ENCODE measurements at regions not wholly inside any gene's neighbourhood (a gene's known extent, or its start where the extent isn't known, plus 50 kb on each side); places are given as distances from the start of the nearest gene placed in this dataset.
"Not testable (repeated sequence)": the region's sequence is repeated elsewhere in the genome, so short reads cannot be mapped to it uniquely, and the experiment has no call there.

DNA sequence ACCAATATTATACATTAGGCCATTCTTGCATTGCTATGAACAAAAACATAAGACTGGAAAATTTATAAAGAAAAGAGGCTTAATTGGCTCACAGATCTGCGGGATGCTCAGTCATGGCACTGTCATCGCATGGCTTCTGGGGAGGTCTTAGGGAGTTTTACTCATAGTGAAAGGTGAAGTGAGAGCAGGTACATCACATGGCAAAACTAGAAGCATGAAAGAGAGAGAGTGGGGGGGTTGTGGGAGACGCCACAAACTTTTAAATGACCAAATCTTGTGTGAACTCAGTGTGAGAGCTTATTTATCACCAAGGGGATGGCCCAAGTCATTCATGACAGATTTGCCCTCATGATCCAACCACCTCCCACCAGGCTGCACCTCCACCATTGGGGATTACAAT lies 398.3 kb upstream of the EDIL3 start:
- no peak for DNase-seq

GRCh38 chr5:84779186-84779585 lies 394.5 kb upstream of the EDIL3 start:
- peak; percentile 44 for DNase-seq

GRCh38 chr5:84764227-84764626 lies 379.5 kb upstream of the EDIL3 start:
- DNase-seq, result no peak

- DNase-seq, result no peak
These were observed 373.3 kb upstream of the EDIL3 start for GRCh38 chr5:84758008-84758407.

DNA sequence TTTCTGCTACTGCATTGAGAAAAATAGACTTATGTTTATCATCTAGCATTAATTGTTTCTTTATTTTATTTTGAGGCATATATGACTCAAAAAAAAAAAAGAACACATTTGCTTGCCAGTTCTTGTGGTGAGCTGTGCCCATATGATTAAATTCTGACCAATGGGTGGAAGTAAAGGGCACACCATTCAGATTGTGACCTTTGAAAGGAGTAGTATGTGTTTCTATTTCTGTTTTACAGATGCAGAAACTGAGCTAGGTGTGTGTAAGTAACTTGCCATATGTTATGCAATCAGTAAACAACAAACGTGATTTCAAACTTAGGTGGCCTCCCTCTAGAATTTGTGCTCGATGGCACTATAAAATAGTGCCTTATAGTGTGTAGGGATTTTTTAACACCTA lies 368.1 kb upstream of the EDIL3 start:
- no peak for DNase-seq

GRCh38 chr5:84748313-84748712 lies 363.6 kb upstream of the EDIL3 start:
- DNase-seq, result no peak

GRCh38 chr5:84746280-84746679 lies 361.6 kb upstream of the EDIL3 start:
- not testable (repeated sequence) for DNase-seq

GRCh38 chr5:84741056-84741455 lies 356.4 kb upstream of the EDIL3 start:
- DNase-seq, result no peak

DNA sequence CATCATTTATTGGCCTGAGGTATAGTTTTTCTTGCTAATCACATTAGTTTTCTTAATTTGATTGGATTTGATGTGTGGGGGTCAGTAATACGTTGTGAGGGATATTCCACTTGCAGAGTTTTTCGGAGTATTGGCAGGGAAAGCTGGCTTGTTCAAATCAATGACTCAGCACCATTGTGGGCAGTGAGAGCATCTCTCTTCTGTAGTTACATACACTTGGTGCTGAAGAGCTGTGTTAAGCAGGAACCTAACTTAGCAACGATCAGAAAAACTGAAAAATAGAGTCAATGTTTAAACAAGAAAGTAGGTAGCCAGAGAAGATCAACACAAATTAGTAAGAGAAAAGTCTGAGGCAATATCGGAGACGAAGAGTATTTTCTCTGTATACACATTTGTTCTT lies 344.6 kb upstream of the EDIL3 start:
- DNase-seq, result peak; percentile 17

- no peak for DNase-seq
These were observed 343.0 kb upstream of the EDIL3 start for GRCh38 chr5:84727708-84728107.

DNA sequence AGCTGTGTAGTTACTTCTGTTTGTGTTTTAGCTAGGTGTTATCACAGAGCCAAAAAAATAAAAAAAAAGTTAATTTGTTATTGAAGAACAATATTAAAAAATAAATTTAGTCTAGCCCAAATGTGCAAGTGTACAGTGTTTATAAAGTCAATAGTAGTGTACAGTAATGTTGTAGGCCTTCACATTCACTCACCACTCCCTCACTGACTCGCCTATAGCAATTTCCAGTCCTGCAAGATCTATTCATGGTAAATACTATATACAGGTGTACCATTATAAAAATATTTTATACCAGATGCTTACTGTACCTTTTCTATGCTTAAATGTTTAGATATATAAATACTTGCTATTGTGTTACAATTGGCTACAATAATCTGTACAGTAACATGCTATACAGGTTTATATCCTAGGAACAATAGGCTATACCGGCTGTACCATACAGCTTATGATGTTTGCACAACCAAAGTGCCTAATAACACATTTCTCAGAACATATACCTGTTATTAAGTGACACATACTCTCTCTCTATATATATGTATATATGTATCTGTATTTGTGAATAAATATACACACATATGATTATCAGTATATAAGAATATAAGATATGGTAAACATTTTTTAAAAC lies 341.4 kb upstream of the EDIL3 start:
- DNase-seq, result no peak

DNA sequence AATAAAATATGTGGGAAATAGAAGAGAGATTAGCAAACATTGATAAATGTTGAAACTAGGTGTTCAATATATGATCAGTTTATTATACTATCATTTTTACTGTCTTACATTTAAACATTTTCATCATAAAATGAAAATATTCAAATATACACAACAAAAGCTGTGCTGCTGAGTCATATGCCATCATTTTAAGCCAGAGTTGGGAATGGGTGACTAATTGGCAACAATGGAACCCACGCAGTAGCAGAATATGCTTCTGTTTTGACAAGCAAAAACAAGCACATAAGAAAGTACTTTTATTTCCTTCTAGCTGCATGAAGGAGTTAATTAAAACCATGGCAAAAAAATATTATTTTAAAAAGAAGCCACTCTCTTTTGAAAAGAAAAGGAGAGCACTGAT lies 340.0 kb upstream of the EDIL3 start:
- peak; percentile 64 for DNase-seq

DNA sequence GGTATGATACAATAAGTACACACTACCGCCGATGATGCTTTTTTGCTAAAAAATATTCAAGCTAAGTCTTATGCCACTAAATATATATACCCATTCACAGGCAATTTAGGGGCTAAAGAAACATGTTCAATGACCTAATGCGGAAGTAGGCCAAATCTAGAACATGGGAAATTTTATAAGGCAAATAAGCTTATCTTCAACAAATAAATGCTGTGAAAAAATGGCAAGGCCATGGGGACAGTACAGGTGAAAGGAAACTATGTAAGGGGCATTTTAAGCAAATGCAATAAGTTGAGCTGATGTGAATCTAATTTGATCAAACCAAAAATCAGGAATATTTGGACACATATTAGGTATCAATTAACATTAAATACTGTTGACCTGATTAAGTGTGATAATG lies 339.5 kb upstream of the EDIL3 start:
- no peak for DNase-seq

DNA sequence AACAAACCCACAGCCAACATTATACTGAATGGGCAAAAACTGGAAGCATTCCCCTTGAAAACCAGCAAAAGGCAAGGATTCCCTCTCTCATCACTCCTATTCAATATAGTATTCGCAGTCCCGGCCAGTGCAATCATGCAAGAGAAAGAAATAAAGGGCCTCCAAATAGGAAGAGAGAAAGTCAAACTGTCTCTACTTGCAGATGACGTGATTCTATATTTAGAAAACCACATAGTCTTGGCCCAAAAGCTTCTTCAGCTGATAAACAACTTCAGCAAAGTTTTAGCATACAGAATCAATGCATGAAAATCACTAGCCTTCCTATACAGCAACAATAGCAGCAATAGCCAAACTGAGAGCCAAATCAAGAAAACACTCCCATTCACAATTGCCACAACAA lies 333.7 kb upstream of the EDIL3 start:
- DNase-seq, result no peak

DNA sequence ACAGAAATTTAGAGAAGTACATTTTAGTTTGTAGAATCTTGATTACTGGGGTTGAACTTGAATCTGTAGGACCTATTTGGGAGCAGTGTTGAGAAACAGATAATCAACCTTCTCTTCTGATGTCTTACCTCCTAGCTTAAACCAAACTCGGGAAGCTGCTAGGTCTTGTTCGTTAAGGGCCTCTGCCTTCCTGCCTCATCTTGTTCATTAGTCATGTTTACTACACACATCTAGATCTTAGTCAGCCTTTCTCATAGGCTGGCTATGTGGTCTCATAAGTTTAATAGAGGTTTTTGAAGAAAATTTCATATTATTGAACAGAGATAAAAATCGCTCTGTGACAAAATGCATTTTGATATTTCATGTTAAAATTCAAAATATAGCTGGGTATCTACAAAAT lies 331.0 kb upstream of the EDIL3 start:
- DNase-seq, result no peak

GRCh38 chr5:84715091-84715490 lies 330.4 kb upstream of the EDIL3 start:
- DNase-seq, result peak; percentile 17

GRCh38 chr5:84709075-84709474 lies 324.4 kb upstream of the EDIL3 start:
- DNase-seq, result no peak

DNA sequence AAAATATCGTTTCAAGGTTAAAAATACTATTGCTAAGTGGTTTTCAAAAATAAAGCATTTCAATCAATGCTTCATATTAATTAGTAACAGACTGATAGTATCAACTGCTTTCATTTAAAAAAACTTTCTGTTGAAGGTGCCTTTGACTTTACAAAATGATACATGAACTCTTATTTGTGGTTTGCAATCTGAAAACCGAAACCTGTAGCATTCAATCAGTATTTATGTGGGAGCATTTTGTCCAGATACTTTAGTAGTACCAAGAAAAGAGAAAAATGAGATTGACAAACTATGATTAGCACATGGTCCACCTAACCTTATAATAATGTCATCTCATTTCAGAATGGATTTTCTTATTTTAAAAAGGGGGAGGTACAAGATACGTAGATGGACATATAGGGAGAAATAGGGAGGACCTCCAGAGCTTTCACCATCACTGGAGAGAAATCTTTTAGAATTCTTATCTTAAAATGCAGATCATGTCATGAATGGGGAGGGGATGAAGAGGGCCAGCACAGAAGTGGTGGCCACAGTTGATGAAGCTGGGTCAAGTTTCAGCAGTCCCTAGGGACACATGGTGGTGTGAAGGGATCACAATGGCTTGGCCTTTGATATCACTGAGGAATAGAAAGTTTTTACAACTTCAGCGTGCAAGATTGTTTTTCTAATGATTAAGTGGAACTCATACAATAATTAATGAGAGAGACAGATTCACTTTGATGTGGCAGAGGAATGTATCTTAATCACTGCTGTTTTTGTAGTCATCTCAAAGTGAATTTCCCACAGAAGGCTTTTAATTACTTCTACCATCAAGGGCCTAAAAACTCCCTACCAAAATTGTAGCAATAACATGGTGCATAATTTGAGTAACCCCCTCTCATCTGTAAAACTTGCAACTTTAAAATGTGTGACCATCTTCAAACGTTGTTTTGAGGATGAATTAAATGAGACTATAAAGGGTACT lies 322.3 kb upstream of the EDIL3 start:
- no peak for DNase-seq

- DNase-seq, result not testable (repeated sequence)
These were observed 315.9 kb upstream of the EDIL3 start for GRCh38 chr5:84700545-84700944.

GRCh38 chr5:84696651-84697050 lies 312.0 kb upstream of the EDIL3 start:
- no peak for DNase-seq

- no peak for DNase-seq
These were observed 310.6 kb upstream of the EDIL3 start for GRCh38 chr5:84695330-84695729.

DNA sequence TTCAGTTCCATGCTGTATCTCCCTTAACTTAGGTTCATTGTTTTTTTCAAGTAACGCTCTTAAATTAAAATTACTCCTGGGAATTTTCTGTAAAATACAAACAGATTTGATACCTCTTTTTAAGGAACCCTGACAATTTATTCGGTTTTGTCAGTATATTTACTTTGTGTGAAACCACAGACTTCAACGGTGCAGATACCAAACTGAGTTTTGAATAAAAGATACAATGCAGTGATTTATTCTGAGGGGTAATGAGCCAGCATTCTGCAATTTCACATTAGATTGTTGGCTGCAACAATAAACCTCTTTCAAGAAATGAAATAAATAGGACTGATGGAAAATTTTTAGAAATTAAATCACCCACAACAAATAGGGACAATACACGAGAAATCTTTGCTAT lies 308.6 kb upstream of the EDIL3 start:
- no peak for DNase-seq

DNA sequence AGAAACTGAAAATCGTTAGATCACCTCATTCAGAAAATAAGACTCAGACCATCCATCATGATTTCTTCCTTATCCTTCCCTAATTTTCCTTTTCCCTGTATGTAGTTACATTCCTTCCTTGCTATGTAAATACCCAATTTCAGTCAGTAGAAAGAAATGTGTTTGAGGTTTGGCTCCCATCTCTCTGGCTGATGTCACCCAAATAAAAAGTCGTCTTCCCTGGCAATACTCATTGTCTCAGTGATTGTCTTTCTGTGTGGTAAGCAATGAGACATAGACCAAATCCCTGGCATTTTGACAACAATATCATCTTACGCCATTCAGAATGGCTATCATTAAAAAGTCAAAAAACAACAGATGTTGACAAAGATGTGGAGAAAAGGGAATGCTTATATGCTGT lies 303.9 kb upstream of the EDIL3 start:
- peak; percentile 99 for DNase-seq

Data from fibroblast of skin of abdomen (primary cell).